Cardiac septum (tissue), 1 donor: ENCODE measurements at regions not wholly inside any gene's neighbourhood (a gene's known extent, or its start where the extent isn't known, plus 50 kb on each side); places are given as distances from the start of the nearest gene placed in this dataset.

ENCODE experiments used
- DNase-seq: peaks from one replicate; pipeline ENCODE4 v3.0.0-alpha.2; 2020; ENCODE audit warnings: low spot score
- intact Hi-C: fragments of 100-400 bp; cut with DNase I; formaldehyde crosslinking; loops from one replicate; pipeline ENCODE4 v1.14.0; 2022
- donor health status: DM: no; HTN: no; CAD: no.

DNA sequence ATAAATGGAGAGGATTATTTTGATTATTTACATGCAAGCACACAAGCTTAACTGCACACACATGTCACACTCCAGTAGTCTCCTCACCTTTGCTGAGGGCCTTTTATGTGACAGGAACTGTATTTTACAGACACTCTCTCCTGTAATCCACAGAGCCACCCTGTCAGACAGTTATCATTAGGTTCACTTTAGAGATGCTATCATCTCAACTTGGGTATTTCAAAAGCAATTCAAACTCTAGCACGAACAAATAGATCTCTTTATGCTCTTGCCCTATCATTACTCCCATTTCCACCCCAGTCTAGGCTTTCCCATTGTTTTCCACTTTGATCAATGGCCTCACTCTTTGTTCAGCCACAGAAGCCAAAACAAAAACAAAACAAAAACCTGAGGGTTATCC lies 281.2 kb upstream of the EPHA4 start:
- DNase-seq: no peak
- intact Hi-C loops: no loop called here

DNA sequence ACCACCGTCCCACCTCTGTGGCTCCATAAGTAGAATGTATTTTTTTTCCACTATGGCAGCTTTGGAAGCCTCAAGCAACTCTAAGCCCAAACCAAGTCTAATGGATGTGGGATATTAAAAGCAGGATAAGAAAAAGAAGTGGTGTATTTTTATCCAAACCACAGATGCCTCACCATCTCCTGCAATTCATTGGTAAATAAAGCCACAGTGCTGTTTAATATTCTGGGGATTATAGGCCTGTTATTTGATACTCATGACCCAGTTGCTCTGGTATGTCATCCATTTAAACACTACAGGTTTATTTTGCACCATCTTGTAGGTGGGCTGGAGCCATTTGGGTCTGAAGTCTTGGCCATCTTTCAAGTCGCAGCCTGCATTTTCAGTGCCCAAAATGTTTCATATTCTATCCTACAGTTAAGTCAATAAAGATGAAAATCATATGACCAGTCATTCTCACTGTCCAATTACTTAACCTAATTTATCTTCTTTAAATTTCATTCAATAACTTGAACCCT lies 279.5 kb upstream of the EPHA4 start:
- intact Hi-C loops: no loop called here
- no peak for DNase-seq

DNA sequence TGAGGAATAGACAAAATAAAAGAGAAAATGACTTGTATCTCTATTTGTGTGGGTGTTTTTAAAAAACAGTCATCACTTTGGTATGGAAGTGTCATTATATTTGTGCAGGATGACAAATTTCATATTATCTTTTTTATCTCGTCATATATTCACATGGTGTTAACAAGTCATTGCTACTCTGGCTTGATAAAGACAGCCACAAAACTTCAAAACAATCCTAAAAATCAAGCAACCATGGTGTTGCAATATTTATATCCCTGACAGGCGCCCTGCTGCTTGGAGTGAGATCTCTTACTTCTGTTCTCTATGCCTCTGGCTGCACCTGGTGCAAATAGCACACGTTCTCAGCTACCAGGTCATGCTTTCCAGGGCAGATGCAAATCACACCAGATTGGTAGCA lies 278.0 kb upstream of the EPHA4 start:
- no peak for DNase-seq
- intact Hi-C loops: no loop called here

GRCh38 chr2:221848286-221848685 lies 276.2 kb upstream of the EPHA4 start:
- intact Hi-C loops: no loop called here
- no peak for DNase-seq

GRCh38 chr2:221845021-221845365 lies 272.9 kb upstream of the EPHA4 start:
- intact Hi-C loops: no loop called here

GRCh38 chr2:221844212-221845020 lies 272.3 kb upstream of the EPHA4 start:
- intact Hi-C loops: no loop called here
- no peak for DNase-seq

More at GRCh38 chr2:221845021-221845365, 272.9 kb upstream of the EPHA4 start:
- DNase-seq: no peak

GRCh38 chr2:221836095-221836494 lies 264.0 kb upstream of the EPHA4 start:
- intact Hi-C loops: no loop called here
- DNase-seq: no peak

GRCh38 chr2:221833966-221834365 lies 261.9 kb upstream of the EPHA4 start:
- intact Hi-C loops: no loop called here
- no peak for DNase-seq

- intact Hi-C loops: no loop called here
- DNase-seq: no peak
These were observed 258.9 kb upstream of the EPHA4 start for GRCh38 chr2:221831051-221831450.

GRCh38 chr2:221822416-221822815 lies 250.3 kb upstream of the EPHA4 start:
- intact Hi-C loops: no loop called here
- no peak for DNase-seq

GRCh38 chr2:221818616-221819320 lies 246.7 kb upstream of the EPHA4 start:
- intact Hi-C loops: no loop called here
- DNase-seq: no peak

- intact Hi-C loops: no loop called here
- no peak for DNase-seq
These were observed 245.8 kb upstream of the EPHA4 start for GRCh38 chr2:221817878-221818277.

DNA sequence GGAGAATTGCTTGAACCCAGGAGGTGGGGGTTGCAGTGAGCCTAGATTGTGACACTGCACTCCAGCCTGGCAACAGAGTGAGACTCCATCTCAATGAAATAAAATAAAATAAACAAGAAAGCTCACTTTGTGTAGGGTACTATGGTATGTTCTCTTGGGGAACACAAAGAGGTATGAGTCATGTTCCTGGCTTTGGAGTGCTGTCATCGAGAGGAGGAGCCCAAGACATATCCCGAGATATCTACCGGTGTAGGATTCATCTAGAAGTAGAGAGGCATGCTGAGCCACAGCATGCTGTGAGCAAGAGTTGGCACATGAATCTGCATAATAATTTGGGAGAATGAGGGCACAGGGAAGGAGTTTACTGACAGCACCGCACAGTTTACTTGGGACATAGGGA lies 244.9 kb upstream of the EPHA4 start:
- no peak for DNase-seq
- intact Hi-C loops: no loop called here

- intact Hi-C loops: no loop called here
- no peak for DNase-seq
These were observed 244.5 kb upstream of the EPHA4 start for GRCh38 chr2:221816566-221816965.

DNA sequence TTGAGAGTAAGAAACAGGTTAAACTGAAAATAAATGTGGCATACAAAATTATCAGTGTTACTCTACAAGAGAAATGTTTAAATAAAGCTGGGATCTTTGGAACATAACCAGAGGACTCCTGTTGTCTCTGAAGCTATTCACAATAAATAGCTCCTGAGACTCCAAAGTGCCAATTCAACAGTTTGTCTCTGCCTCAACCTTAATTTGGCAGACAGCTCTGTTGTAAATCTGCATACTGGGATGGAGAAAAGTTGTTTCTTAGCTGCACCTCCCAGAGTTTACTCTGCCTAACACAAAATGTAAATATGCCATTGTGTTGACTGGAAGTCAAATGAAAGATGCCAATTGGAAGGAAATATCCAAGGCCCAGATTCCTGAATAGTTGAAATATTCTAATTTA lies 238.5 kb upstream of the EPHA4 start:
- intact Hi-C loops: no loop called here
- DNase-seq: no peak

GRCh38 chr2:221810245-221810644 lies 238.1 kb upstream of the EPHA4 start:
- intact Hi-C loops: no loop called here
- no peak for DNase-seq

- intact Hi-C loops: no loop called here
- DNase-seq: no peak
These were observed 236.4 kb upstream of the EPHA4 start for GRCh38 chr2:221808488-221808887.

GRCh38 chr2:221807706-221808105 lies 235.6 kb upstream of the EPHA4 start:
- DNase-seq: no peak
- intact Hi-C loops: no loop called here

DNA sequence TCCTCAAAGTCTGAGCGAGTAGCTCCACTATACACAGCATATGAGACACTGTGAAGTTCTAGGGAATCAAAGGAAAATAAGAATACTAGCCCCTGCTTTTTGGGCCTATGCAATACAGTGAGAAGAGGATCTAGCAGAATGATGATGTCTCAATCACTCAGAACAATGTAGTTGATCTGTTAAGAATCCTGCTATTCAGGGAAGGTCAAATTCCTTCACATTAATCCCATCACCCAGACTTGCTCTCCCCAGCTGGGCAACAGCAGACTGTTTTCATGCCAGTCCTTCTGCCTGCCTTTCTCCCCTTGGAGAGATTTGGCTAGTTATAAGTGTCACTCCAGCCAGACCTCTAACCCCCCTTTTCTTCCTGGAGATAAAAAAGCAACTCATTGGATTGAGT lies 230.0 kb upstream of the EPHA4 start:
- DNase-seq: no peak
- intact Hi-C loops: no loop called here

DNA sequence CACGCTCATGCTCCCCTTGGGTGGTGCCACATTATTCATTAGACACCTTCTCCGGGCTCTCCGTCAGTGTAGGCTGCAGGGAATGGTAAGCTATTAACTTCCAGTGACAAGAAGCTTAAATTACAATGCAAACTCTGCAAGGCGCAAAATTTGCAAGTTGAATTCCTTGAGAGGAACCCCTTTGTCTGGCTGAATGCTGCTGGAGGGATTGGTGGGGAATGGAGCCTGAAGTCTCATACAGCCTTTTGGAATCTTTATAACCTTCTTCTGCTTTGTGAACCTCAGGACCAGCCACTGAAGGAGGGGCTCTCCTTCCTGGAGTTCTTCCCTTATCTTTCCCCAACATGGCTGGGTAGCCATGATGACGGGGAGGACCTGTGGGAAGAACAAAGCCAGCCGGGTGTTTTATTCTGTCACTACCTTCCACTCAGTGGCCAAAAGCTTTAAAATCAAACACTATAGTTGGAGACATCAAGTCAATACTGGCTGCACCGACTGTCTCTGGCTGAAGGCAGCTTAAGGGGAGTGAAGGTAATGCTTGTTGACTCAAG lies 220.9 kb upstream of the EPHA4 start:
- intact Hi-C loops: no loop called here
- no peak for DNase-seq

DNA sequence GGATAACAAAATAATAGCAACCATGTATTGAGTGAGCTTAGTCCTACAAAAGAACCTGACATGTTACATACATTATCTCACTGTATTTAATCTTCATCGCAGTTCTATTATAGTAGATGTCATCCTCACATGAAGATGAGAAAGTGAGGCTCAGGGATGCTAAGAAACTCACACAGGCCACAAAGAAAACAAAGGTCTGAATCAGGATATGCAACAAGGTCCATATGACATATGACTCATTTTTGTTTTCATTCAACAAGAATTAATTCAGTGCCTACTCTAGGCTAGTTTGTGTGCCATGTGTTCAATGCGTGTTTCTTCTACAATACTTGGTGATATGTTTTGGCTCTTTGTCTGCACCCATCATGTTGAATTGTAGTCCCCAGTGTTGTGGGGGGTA lies 219.7 kb upstream of the EPHA4 start:
- no peak for DNase-seq
- intact Hi-C loops: no loop called here
